Glomerular visceral epithelial cell (primary cell): ENCODE measurements at regions not wholly inside any gene's neighbourhood (a gene's known extent, or its start where the extent isn't known, plus 50 kb on each side); places are given as distances from the start of the nearest gene placed in this dataset.

Source experiments
- DNase-seq: peaks from one replicate; pipeline ENCODE4 v3.0.0-alpha.2; 2016; ENCODE audit errors: extremely low spot score

DNA sequence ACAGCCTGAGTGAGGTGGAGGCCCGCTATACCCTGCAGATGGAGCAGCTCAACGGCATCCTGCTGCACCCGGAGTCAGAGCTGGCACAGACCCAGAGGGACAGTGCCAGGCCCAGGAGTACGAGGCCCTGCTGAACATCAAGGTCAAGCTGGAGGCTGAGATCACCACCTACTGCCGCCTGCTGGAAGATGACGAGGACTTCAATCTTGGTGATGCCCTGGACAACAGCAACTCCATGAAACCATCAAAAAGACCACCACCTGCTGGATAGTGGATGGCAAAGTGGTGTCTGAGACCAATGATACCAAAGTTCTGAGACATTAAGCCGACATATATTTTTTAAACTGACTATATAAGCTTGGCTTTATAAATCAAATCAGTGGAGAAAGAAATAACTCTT is 73.3 kb upstream of the HHIP start:
- no peak for DNase-seq

DNA sequence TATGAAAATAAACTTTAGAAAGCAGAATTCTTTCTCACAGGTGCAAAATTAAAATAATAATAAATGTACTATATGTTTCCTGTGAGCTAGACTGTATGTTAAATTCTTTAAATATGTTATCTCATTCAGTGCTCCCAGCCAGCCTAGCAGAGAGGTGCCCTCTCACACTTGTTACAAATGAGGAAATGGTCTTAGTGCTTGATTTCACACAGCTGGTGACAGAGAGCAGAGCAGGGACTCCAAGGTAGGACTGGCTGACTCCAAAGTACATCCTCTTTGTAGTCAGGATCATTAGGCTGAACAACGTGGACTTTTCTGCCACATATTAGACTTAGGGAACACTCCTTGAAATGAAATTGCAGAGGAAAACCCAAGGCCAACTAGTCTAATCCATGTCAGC is 72.0 kb upstream of the HHIP start:
- no peak for DNase-seq

DNA sequence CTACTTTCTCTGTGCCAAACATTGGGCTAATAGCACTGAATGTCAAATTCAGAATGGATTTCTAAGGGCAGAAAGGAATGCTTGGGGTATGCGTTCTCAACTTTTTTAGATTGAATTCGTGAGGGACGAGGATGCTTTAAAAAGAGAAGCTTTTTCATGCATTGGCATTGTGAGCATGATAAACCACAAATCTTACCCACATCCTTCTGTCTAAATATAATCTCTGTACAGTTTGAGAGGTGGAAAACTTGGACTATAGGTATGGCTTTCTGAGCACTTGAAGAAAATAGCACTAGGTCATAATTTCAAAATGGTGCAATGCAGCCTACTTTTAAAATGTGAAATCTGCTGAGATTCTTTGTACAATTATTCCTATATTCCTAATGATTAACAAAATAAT is 71.4 kb upstream of the HHIP start:
- no peak for DNase-seq

DNA sequence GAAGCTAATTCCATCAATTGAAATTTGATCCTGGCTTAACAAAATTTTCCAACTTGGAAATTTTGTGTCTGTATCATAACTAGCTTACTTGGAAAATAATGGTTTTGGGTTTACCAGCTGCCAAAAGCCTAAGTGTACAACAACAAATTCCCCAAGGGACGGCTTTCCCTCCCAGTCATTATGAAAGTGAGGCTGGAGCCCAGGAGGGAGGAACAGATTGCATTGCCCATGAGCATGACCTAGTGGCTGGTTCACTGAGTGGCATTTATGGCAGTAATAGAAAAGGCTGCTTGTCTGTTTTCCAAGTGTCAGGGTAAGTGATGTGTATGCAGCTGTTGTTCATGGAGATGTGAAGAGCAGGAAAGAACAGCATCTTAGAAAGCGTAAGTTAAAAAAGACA is 70.8 kb upstream of the HHIP start:
- DNase-seq: no peak

DNA sequence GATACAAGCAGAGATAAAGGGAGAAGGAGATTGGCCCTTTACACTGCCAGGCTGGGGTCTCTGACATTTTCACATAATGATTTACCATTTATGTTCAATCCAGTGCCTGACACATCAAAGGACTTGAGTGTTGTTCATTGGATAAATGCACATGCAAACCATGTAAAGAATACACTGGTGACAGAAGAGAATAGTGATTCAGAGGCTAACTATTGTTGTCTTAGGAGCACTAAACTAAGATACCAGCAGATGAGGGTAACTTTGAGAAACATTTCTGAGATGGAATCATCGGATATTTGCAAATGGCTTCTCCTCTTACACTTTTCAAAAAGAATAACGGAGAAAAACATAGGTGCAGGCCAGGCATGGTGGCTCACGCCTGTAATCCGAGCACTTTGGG is 67.3 kb upstream of the HHIP start:
- no peak for DNase-seq

DNA sequence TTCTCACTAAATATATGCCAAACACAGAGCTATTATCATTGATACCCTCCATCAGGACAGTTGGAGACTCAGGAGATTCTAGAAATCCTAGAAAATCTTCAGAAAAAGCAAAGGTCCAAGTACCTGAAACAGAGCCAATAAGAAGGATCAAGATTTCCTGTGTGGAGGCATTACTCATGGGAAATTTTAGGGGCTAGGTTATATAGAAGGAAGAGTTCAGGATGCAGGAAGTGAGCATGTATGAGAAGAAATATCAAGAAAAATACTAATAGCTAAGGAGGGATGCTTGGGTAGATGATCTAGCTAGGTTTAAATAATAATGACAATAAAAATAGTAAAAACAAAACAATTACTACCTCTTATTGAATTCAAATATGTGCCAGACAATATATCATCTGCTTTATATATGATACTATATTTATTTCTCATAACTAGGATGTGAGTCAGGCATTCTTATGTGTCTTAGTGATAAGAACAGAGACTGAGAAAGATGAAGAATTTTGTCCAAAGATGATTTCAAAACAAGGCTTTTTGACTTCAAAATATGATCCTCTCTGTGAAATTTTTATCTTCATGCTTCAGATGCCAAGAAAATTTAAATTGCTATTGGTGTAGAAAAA is 66.4 kb upstream of the HHIP start:
- peak; percentile 42 for DNase-seq

DNA sequence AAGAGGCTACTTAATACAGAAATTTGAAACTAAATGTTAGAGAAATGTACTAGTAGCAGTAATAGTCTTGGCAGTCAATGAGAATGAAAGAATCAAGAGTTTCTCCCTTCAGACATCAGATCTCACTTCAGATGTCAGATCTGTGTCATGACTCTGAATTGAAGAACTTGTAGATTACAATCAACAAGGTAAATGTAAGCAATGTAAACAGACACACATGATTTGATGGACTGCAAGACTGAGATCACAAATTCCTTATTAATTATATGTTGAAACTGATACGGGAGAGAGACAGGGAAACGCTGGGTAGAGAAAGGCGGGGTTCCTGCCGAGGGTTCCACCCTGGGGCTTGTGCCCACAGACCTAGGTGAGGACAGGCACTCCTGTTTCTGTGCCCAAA is 65.5 kb upstream of the HHIP start:
- DNase-seq: no peak

DNA sequence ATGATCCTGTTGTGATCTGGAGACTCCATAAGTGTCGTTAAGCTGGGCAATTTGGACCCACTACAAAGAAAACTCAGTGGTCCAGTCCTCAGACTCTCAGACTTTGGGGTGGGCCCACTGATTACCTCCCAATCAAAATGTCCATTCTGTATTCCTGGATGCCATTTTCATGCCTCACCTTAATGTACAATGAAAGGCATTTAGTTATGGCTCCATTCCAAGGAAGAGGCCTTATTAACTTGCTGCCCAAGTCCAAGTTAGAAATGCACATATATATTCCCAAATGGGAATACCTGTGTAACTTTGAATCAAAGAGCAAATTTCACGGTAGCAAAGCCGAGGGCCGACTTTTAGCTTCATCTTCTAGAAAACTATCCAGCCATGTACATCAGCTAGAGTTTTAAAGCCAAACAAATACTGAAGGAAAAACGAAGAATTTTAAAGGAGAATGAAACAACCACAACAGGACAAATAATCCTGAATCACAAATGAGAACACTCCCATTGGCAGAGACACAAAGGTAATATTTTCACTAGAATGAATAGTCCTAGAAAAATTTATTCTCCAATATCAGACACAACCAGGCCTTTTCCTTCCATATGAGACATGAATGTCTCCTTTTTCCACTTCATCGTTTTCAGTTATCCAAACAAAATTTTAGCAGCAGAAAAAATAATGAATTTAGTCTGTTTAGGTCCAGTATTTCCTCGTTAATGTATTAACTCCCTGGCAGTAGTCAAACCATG is 63.7 kb upstream of the HHIP start:
- DNase-seq: peak; percentile 49

DNA sequence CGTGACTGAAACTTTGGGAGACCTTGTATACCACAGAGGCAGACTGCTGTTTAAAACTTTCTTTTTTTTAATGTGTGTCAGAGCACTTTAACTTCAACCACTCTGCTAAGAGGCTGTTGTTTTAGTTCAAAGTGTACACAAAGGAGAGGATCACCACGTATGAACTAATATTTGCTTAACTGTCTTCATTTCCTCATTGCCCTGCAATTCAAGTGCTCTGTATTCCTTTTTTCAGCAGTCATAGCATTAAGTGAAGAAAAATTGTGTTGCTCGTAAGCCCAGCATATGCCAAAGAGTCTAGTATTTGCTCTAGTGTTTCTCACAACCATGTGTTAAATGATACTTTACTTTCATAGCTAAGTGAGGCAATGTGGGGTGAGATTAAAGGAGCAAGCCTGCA is 63.0 kb upstream of the HHIP start:
- DNase-seq: no peak

DNA sequence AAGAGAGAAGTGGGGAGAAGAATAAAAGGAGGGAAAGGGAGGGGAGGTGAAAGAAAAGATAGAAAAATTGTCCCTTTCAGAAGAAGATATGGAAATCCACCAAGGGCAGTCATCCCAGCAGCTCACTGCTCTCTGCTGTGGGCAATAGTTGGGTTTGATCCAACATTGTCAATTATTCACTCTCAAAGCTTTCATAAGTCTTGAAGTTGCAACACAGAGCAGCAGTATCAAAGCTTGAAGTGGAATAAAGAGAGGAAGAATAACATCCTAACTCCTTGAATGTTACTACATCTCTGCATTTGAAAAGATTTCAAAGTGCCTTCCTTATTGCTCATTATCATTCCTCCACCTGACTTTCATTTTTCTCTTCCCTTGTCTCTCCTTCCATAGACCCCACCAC is 62.3 kb upstream of the HHIP start:
- DNase-seq: peak; percentile 78

DNA sequence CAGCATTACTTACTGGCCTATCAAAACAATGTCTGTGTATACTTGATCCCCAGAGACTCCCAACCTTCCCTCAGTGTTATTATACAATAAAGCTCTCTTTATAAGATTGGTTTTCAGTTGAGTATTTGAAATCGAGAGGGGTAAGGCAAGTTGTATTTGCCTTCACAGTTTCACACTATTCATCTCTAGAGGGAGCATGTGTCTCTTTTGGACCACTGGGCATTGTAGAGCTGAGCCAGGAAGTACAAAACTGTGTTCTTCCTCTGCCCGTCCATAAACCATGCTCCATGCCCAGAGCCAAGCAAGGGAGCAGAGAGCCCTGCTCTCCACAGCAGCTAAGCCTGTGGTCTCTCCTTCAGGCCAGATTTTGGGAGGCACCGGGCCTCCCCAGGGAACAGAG is 61.5 kb upstream of the HHIP start:
- DNase-seq: no peak

DNA sequence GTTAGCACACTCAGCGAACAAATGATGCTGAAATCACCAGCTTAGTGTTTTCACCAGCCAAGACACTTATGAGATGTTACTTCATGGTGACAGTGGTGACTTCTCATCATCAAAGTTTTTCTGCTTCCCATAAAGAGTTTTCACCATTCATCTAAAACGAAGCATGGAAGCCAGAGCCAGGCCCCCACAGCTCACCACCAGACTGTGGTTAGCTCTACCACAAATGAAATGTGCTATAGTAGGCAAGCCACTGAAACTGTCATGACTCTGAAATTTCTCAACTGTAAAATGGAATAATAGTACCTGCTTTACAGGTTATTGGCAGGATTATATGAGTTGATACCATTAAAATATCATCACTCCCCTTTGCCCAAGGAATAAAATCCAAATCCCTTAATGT is 56.4 kb upstream of the HHIP start:
- peak; percentile 25 for DNase-seq

DNA sequence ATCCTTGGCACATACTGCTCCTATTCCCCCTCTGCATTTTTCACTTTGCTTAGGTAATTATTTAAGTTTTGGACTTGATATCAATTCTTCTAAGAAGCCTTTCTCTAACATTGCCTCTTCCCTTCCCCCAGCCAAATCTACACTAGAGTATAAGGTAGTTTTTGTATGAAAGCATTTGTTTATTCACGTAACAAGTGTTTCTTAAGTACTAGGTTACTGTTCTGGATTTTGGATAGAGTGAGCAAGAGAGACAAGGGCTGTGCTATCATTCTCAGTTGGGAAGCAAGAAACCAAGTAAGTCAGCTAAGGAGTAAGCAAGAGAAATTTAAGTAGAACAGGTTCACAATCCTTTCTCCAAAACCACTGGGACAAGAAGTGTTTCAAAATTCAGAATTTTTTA is 55.9 kb upstream of the HHIP start:
- DNase-seq: no peak

DNA sequence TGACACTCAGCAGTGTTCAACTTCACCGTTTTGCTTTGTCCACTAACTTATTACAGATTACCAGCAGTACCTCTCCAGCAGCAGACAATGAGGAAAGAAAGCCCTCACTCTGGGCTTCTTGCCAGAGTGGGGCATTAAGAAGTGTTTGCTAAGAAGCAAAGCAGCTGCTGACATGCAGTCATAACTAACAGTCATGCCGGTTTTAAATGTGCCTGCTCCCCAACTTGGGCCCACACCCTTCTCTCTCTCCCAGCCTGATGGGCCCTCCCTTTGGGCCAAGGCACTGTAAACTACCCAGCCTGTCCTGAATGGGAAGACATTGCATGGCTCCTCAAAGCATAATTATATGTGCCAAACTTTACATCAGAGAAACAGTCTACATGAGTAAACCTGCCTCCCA is 54.6 kb upstream of the HHIP start:
- DNase-seq: peak; percentile 83

DNA sequence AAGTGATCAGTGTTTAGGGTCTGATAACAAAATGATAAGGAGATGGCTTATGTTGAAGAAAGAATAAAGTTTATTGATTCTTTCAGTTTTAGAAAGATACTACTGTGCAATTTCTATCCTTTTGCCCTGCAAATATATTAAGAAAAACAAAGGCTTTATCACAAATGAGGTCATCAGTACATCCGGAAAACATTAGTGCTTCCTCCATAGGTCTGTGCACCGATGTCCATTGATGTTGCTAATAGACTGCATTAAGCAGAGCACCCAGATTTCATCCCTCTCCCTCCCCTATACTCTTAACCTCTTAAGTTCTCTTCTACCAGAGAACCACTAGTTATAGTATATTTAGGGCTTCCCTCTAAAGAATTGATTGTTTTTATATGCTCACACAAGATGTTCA is 53.7 kb upstream of the HHIP start:
- no peak for DNase-seq

DNA sequence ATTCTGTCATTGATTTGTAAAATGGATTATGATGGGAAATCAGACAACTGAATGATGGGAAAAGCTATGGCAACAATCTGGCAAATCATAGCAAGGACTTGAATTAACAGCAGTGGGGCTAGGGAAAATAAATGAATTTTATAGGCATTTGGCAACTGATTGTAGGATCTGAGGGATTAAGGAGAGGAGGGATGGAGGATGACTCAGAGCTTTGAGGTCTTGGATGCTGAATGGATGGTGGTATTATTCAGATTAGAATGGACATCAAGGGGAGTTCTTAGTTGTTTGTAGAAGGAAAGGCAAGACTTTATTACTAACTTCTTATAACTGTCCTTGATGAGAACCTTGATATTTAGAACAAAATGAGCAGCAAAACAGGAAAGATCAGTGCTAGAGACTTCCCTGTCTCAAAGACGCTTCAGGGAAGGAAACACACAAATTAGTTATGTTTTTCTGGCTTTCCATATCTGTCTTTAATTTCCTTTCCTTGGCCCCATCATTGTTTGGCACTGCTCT is 51.4 kb upstream of the HHIP start:
- DNase-seq: no peak

DNA sequence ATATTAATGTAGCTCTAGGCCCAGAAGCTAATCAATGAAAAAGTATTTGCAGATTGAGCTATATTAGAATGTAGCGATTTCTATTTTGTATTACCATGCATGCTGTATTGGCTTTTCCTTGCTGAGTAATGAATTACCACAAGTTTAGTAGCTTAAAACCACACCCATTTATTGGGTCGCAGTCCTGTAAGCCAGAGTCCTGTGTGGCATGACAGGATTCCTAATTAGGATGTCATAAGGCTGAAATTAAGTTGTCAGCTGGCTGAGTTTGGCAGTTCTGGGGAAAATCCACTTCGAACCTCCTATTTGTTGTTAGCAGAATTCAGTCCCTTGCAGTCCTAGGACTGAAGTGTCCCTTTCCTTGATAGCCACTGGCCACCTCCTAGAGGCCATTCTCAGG is 50.3 kb upstream of the HHIP start:
- DNase-seq: no peak
